ENCODE measurements at regions not wholly inside any gene's neighbourhood (a gene's known extent, or its start where the extent isn't known, plus 50 kb on each side); places are given as distances from the start of the nearest gene placed in this dataset.

DNA sequence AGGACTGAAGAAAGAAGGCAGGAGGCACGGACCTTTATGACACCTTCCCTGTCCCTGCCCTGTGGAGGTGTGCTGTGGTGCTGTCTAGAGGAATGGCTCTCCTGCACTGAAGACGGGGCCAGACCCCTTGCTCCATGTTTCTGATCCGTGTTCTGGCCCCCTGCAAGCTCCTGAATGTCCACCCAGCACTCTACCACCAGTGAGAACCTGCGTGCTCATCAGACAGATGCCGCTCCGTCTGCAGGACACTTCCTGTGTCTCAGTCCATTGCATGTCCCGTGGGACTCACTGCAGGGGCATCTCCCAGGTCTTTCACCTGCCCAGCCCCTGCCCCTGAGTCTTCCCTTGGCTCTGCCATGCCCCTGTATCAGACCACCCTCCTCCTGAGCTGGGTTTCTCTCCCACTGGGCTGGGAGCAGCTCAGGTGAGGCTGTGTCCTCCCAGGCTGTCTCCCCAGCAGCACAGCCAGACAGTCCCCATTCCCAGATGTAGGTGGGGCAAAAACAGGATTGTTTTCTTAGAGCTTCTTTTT lies 278.3 kb upstream of the ZNF32 start:
- no peaks in the 10 kb centered on the region for H3K27me3 ChIP-seq
- 77 to 82% methylated on average over 7 of the region's 7 CpGs for WGBS, 2 donors
- no peaks in the 10 kb centered on the region for H3K9me3 ChIP-seq
- TF ChIP-seq POLR2AphosphoS5 (IDR thresholded peaks at IDR 0.05) = no peak
- TF ChIP-seq, protein P1, sequence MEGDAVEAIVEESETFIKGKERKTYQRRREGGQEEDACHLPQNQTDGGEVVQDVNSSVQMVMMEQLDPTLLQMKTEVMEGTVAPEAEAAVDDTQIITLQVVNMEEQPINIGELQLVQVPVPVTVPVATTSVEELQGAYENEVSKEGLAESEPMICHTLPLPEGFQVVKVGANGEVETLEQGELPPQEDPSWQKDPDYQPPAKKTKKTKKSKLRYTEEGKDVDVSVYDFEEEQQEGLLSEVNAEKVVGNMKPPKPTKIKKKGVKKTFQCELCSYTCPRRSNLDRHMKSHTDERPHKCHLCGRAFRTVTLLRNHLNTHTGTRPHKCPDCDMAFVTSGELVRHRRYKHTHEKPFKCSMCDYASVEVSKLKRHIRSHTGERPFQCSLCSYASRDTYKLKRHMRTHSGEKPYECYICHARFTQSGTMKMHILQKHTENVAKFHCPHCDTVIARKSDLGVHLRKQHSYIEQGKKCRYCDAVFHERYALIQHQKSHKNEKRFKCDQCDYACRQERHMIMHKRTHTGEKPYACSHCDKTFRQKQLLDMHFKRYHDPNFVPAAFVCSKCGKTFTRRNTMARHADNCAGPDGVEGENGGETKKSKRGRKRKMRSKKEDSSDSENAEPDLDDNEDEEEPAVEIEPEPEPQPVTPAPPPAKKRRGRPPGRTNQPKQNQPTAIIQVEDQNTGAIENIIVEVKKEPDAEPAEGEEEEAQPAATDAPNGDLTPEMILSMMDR (IDR thresholded peaks at IDR 0.05) = no peak
- no peaks in the 10 kb centered on the region for H3K36me3 ChIP-seq
- no peak for ATAC-seq (ENCODE audit: low FRiP score in 2 of 2)
- H3K4me1 ChIP-seq = no peaks in the 10 kb centered on the region
- no peak overlapping the region for H3K27ac ChIP-seq
- no peak for DNase-seq
- no peak overlapping the region for H3K4me3 ChIP-seq

DNA sequence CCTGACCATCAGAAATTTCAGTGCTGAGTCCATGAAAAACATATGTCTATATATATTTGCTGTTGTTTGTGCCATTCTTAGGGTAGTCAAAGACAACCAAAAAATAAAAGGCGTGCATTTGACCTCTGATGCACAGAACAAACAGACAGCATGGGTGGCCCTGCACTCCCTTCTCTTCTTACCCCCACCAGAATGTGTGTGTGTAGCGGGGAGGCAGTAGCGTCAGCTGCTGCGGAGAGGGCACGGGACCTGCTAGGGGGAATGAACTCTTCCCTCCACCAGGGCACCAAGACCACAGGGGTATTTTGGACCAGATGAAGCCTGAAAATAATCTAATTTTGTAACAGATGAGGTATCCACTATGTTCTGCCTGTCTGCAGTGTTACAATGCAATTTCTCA lies 277.7 kb upstream of the ZNF32 start:
- TF ChIP-seq, protein P1 (IDR thresholded peaks at IDR 0.05) = no peak
- no peak for TF ChIP-seq POLR2A (IDR thresholded peaks at IDR 0.05)
- TF ChIP-seq EP300 (IDR thresholded peaks at IDR 0.05) = no peak
- no peak for TF ChIP-seq POLR2AphosphoS5 (IDR thresholded peaks at IDR 0.05)

DNA sequence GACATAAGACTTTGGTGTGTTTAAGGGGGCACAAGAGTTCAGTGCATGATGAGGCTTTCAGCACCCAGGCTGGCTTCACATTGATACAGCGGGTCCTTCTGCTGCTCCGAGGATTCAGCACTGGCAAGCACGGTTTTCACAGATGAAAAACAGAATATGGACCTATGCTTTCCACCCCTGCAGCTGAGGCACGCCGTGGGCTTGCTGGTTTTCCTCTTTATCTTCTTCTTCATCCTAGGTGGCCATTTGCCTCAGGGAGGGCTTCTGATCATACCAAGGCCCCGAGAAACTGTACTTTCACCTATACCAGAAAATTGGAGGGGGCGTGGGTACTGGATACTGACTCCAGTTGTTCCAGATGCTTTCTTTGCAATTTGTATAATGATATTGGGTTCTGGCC lies 277.1 kb upstream of the ZNF32 start:
- H3K9me3 ChIP-seq = no peaks in the 10 kb centered on the region
- no peaks in the 10 kb centered on the region for H3K27me3 ChIP-seq
- 89 to 91% methylated on average over 5 to 7 of the region's 7 CpGs for WGBS, 2 donors
- DNase-seq = no peak
- no peaks in the 10 kb centered on the region for H3K36me3 ChIP-seq
- H3K4me3 ChIP-seq = no peak overlapping the region
- H3K27ac ChIP-seq = no peak overlapping the region
- H3K4me1 ChIP-seq = no peaks in the 10 kb centered on the region
- no peak for ATAC-seq (ENCODE audit: low FRiP score in 2 of 2)
- no peak for TF ChIP-seq EP300 (IDR thresholded peaks at IDR 0.05)
- TF ChIP-seq POLR2A (IDR thresholded peaks at IDR 0.05) = no peak
- TF ChIP-seq POLR2AphosphoS5 (IDR thresholded peaks at IDR 0.05) = no peak
- TF ChIP-seq, protein P1 (IDR thresholded peaks at IDR 0.05) = no peak

More for the DNA sequence above, 277.7 kb upstream of the ZNF32 start:
- Histone ChIP-seq H3K36me3 (no peaks in the 10 kb centered on the region), H3K27me3 (no peaks in the 10 kb centered on the region), H3K9me3 (no peaks in the 10 kb centered on the region), H3K4me3 (no peak overlapping the region), H3K27ac (no peak overlapping the region), H3K4me1 (no peaks in the 10 kb centered on the region)
- WGBS, 2 donors = 89 to 99% methylated on average over 5 of the region's 5 CpGs
- no peak for DNase-seq
- ATAC-seq (ENCODE audit: low FRiP score in 2 of 2) = no peak

DNA sequence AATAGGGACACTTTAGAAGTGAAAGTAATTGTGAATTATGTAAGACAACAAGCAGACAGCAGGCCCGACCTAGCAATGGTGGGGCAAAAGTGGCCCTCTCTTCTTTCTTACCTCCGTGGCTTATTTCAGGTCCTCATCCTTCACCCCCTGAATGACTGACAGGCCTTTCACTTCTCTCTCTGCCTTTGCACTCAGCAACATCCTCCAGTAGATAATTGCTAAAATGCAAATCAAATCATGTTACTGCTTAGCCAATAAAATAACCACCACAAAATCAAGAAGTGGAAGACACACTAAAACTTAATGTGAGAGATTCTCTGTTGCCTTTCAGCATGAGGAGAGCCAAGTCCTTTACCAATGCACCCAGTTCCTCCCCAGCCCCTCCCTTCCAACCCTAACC lies 274.6 kb upstream of the ZNF32 start:
- no peaks in the 10 kb centered on the region for H3K9me3 ChIP-seq
- DNase-seq (no peak), ATAC-seq (ENCODE audit: low FRiP score in 2 of 2) (no peak)
- no peaks in the 10 kb centered on the region for H3K4me1 ChIP-seq
- no peak for TF ChIP-seq POLR2A (IDR thresholded peaks at IDR 0.05)
- TF ChIP-seq POLR2AphosphoS5 (IDR thresholded peaks at IDR 0.05) = no peak
- TF ChIP-seq, protein P1 (IDR thresholded peaks at IDR 0.05) = no peak
- no peak for TF ChIP-seq EP300 (IDR thresholded peaks at IDR 0.05)
- H3K27ac ChIP-seq = no peak overlapping the region
- H3K36me3 ChIP-seq = no peaks in the 10 kb centered on the region
- H3K4me3 ChIP-seq = no peak overlapping the region
- WGBS, 2 donors = 58 to 59% methylated on average over 2 of the region's 2 CpGs
- no peaks in the 10 kb centered on the region for H3K27me3 ChIP-seq
